ENCODE measurements at regions not wholly inside any gene's neighbourhood (a gene's known extent, or its start where the extent isn't known, plus 50 kb on each side); places are given as distances from the start of the nearest gene placed in this dataset.

DNA sequence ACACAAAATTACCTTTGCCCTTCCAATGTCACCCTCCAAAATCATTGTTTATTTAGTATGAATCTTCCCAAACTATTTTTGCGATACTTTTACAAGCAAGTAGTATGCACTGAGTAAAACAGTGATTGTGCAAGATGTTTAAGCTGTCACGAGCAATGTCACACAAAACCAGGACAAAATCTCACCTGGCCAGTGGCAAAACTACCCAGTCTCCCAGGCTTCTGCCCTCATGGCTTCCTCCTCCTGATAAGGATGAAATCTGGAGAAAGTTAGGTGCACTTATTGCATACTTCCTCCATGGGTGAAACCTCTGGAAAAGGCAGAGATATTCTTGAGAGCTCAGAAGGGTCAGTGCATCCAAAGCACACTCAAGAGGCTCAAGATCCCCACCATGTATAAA lies 500.8 kb downstream of the IRS2 start:
- TF ChIP-seq EZH2phosphoT487 (IDR thresholded peaks at IDR 0.05; ENCODE audit: insufficient read depth, low read depth) = no peak
- no peak for TF ChIP-seq EZH2 (IDR thresholded peaks at IDR 0.05; ENCODE audit: insufficient read depth, poor library complexity, severe bottlenecking)
